ENCODE measurements at regions not wholly inside any gene's neighbourhood (a gene's known extent, or its start where the extent isn't known, plus 50 kb on each side); places are given as distances from the start of the nearest gene placed in this dataset.
"Not testable (repeated sequence)": the region's sequence is repeated elsewhere in the genome, so short reads cannot be mapped to it uniquely, and the experiment has no call there.

GRCh38 chr14:51357250-51357649, 117.2 kb downstream of the TMX1 start:
- TF ChIP-seq, protein P1, sequence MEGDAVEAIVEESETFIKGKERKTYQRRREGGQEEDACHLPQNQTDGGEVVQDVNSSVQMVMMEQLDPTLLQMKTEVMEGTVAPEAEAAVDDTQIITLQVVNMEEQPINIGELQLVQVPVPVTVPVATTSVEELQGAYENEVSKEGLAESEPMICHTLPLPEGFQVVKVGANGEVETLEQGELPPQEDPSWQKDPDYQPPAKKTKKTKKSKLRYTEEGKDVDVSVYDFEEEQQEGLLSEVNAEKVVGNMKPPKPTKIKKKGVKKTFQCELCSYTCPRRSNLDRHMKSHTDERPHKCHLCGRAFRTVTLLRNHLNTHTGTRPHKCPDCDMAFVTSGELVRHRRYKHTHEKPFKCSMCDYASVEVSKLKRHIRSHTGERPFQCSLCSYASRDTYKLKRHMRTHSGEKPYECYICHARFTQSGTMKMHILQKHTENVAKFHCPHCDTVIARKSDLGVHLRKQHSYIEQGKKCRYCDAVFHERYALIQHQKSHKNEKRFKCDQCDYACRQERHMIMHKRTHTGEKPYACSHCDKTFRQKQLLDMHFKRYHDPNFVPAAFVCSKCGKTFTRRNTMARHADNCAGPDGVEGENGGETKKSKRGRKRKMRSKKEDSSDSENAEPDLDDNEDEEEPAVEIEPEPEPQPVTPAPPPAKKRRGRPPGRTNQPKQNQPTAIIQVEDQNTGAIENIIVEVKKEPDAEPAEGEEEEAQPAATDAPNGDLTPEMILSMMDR (IDR thresholded peaks at IDR 0.05; ENCODE audit: insufficient read depth, low read depth, low read length) = no peak
- peak; percentile 54 for DNase-seq (ENCODE audit: low read depth)
- no peak overlapping the region for H3K4me3 ChIP-seq (ENCODE audit: low read depth, low read length)

- DNase-seq (ENCODE audit: low read depth) = no peak
- H3K4me3 ChIP-seq (ENCODE audit: low read depth, low read length) = no peak overlapping the region
- TF ChIP-seq, protein P1 (IDR thresholded peaks at IDR 0.05; ENCODE audit: insufficient read depth, low read depth, low read length) = no peak
These were observed 120.5 kb downstream of the TMX1 start for GRCh38 chr14:51360592-51360991.

DNA sequence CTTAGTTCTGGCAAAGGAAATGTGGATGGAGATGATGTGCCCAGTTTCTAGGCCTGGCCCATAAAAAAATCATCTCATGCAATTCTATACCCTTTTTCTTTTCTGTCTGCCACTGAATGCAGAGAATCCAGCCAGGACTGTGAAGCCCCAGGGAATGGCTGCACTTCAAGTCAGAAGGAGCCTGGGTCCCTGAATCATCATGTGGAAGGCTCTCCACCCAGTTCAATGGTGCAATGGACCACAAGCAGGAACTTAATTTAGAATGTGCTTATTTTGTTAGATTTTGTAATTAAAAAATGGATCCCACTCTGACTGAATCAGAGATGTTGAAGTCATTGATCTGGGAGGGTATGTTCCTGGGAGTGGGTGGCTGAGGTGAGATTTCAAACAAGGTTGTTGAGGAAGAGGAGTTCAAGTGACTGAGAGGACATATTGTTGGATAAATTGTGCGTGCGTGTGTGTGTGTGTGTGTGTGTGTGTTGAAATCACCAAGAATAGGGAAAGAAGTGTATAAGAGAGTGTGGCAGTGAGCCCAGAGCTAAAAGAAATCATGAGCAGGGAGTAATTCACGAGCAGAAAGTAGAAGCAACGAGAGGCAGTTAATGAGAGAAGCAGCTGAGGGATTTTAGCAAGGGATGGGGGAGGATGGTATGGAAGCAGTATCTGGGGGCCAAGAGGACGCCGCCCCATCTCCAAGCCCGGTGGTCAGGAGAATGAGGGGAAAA, 125.4 kb downstream of the TMX1 start:
- DNase-seq (ENCODE audit: low read depth) = peak; percentile 16
- TF ChIP-seq, protein P1 (IDR thresholded peaks at IDR 0.05; ENCODE audit: insufficient read depth, low read depth, low read length) = no peak
- H3K4me3 ChIP-seq (ENCODE audit: low read depth, low read length) = no peak overlapping the region

DNA sequence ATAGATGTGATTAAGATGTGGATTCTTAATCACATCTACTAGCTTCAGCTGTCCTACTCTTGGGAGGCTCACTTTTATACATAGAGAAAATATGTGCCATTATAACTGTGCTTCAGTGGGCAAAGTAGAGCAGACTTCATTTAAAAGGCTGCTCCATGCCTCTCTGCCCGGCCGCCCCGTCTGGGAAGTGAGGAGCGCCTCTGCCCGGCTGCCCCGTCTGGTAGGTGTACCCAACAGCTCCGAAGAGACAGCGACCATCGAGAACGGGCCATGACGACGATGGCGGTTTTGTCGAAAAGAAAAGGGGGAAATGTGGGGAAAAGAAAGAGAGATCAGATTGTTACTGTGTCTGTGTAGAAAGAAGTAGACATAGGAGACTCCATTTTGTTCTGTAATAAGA, 126.4 kb downstream of the TMX1 start:
- H3K4me3 ChIP-seq (ENCODE audit: low read depth, low read length); DNase-seq (ENCODE audit: low read depth): not testable (repeated sequence)

DNA sequence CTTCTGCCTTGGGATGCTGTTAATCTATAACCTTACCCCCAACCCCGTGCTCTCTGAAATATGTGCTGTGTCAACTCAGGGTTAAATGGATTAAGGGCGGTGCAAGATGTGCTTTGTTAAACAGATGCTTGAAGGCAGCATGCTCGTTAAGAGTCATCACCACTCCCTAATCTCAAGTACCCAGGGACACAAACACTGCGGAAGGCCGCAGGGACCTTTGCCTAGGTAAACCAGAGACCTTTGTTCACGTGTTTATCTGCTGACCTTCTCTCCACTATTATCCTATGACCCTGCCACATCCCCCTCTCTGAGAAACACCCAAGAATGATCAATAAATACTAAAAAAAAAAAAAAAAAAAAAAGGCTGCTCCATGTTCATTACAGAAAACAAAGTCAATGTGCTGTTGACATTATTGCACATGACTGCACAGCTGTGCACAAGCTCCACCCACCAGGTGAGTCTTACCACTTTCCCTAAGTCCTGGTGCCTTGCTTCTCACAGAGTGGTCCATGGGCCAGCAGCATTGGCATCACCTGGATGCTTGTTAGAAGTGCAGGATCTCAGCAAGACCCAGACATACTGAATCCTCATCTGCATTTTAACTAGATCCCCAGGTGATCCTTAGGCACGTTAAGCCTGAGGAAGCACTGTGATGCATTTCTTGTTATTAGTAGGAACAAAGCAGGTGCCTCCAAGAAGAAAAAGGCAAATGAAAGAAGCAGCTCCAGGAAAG, 127.0 kb downstream of the TMX1 start:
- DNase-seq (ENCODE audit: low read depth); H3K4me3 ChIP-seq (ENCODE audit: low read depth, low read length): not testable (repeated sequence)

DNA sequence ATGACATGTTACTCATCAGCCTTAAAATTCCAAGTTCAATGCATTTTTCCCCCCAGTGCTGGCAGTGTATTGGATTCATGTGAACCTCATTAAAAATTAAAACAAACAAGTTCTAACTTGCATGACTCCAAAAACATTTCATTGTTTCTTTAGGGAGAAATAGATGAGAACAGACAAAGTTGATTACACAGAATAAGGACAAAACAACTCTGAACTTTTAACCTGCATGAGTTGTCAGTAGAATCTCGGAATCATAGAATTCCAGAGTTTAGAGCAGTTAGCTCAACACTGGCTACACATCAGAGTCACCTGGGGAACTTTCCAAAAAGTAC, 127.5 kb downstream of the TMX1 start:
- peak; percentile 76 for DNase-seq (ENCODE audit: low read depth)
- no peak overlapping the region for H3K4me3 ChIP-seq (ENCODE audit: low read depth, low read length)
- TF ChIP-seq, protein P1 (IDR thresholded peaks at IDR 0.05; ENCODE audit: insufficient read depth, low read depth, low read length) = no peak

DNA sequence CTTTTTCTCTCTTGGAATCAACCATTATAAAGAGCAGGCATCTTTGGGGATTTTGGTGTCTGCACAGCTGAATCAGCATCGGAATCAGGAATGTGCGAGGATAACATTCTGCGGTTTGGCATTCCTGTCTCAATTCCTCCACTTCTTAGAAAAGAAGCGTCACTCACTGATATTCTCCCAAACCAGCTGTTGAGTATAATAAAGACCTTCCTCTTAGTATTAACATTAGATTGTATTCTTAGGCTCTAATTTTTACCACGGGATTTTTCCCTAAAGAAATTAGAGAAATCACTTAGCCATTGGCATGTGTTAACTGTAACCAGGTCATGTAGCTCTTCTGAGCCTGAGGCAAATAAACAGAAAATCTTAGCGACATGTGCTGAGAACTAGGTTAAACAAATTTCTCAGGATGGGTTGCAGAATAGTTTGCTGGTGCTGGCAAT, 128.7 kb downstream of the TMX1 start:
- DNase-seq (ENCODE audit: low read depth) = peak; percentile 92
- H3K4me3 ChIP-seq (ENCODE audit: low read depth, low read length) = peak overlapping the region; percentile 14
- TF ChIP-seq, protein P1 (IDR thresholded peaks at IDR 0.05; ENCODE audit: insufficient read depth, low read depth, low read length) = no peak

DNA sequence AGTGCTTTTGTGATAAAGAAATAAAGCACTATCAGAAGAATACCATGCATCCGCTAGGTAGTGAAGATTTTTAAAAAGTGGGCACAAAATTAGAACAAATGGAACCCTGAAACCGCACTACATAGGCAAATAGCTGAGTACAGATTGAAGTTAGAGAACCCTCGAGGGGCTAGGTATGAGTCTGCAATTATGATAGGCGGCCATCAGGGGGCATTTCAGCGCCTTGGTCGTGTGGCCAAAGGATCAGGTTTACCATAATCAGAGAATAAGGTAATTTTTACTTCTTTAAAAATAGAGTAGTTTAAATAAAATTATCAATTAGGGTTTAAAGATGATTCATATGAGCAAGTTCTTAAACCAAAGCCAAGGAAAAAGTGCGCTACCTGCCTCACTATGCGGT, 129.8 kb downstream of the TMX1 start:
- DNase-seq (ENCODE audit: low read depth) = no peak
- TF ChIP-seq, protein P1 (IDR thresholded peaks at IDR 0.05; ENCODE audit: insufficient read depth, low read depth, low read length) = no peak
- no peak overlapping the region for H3K4me3 ChIP-seq (ENCODE audit: low read depth, low read length)
